Spleen (tissue), 7 donors: ENCODE measurements at regions not wholly inside any gene's neighbourhood (a gene's known extent, or its start where the extent isn't known, plus 50 kb on each side); places are given as distances from the start of the nearest gene placed in this dataset.

Experiments
- CTCF ChIP-seq, 11 experiments: fragments of 200-600 bp in 7 of 11; fragments of 450-650 bp in 4 of 11; sonication (generic) in 4 of 11; IDR thresholded peaks in 8 of 11; conservative IDR thresholded peaks in 3 of 11; 1 replicate in 7 of 11; 2 replicates in 4 of 11; pipeline versions ENCODE4 v1.4.0 to v1.8.0; 2016 to 2021; ENCODE audit warnings: antibody characterized with exemption in 11 of 11, inconsistent platforms in 4 of 11, mild to moderate bottlenecking in 1 of 11
- POLR2A ChIP-seq, 3 donors: fragments of 450-650 bp; IDR thresholded peaks; one replicate each; pipeline ENCODE4 v1.5.1; 2017; ENCODE audit warnings: antibody characterized with exemption in 3 of 3, mild to moderate bottlenecking in 1 of 3
- donor health status: DM: no; HTN: no; CAD: no; lungs with moderate emphysema.
- donor health status: DM: no; HTN: no; CAD: no.
- donor health status: DM: no; HTN: no; CAD: no.

DNA sequence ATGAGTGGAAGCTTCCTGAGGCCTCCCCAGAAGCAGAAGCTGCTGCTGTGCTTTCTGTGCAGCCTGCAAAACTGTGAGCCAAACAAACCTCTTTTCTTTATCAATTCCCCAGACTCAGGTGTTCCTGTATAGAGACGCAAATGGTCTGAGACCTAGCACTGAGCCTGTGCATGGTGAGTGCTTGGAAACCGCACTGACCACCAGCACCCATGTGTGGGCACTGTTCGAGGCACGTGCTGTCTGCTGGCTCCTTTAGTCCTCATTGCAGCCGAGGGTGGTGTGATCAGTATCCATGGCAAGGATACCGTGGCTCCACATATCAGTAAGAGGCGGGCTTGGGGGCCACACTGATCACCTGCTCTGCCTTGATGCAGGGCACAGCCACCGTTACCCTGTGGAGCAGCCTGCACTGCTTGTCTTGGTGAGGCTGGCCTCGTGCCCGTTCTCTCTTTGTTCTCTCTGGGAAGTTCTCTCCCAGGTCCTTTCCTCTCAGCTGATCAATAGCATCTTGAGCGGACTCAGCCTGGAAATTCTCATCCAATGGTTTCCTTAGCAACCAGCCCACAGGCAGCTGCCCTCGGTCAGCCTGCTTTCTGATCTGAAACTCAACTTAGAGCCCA lies 101.0 kb downstream of the PLXNA1 start:
- TF ChIP-seq POLR2A (IDR thresholded peaks at IDR 0.05) (no peak), CTCF (IDR thresholded peaks at IDR 0.05 in 8 of 11, conservative IDR thresholded peaks at IDR 0.05 in 3 of 11) (no peak)
